T-helper 9 cell (primary cell): ENCODE measurements at regions not wholly inside any gene's neighbourhood (a gene's known extent, or its start where the extent isn't known, plus 50 kb on each side); places are given as distances from the start of the nearest gene placed in this dataset.
"Not testable (repeated sequence)": the region's sequence is repeated elsewhere in the genome, so short reads cannot be mapped to it uniquely, and the experiment has no call there.

ENCODE experiments used
- DNase-seq: peaks from one replicate; pipeline ENCODE4 v3.0.0-alpha.2; 2020

- no peak for DNase-seq
Measured at GRCh38 chr6:144397141-144397540, 112.0 kb downstream of the UTRN start.

- DNase-seq = no peak
Measured at GRCh38 chr6:144400321-144400720, 115.2 kb downstream of the UTRN start.

GRCh38 chr6:144401736-144402733, 116.9 kb downstream of the UTRN start:
- DNase-seq = no peak

- DNase-seq = no peak
Measured at GRCh38 chr6:144402750-144403149, 117.6 kb downstream of the UTRN start.

- DNase-seq = no peak
Measured at GRCh38 chr6:144405163-144405562, 120.0 kb downstream of the UTRN start.

GRCh38 chr6:144406796-144407195, 121.7 kb downstream of the UTRN start:
- no peak for DNase-seq

- DNase-seq = no peak
Measured at GRCh38 chr6:144408161-144408560, 123.0 kb downstream of the UTRN start.

- DNase-seq = no peak
Measured at GRCh38 chr6:144410059-144410458, 124.9 kb downstream of the UTRN start.

GRCh38 chr6:144410574-144410973, 125.4 kb downstream of the UTRN start:
- not testable (repeated sequence) for DNase-seq

GRCh38 chr6:144411531-144412165, 126.5 kb downstream of the UTRN start:
- no peak for DNase-seq

- no peak for DNase-seq
Measured at GRCh38 chr6:144413418-144413817, 128.3 kb downstream of the UTRN start.

GRCh38 chr6:144415014-144415413, 129.9 kb downstream of the UTRN start:
- no peak for DNase-seq

GRCh38 chr6:144415835-144416237, 130.7 kb downstream of the UTRN start:
- DNase-seq = no peak

- DNase-seq = no peak
Measured at GRCh38 chr6:144416244-144416643, 131.1 kb downstream of the UTRN start.

GRCh38 chr6:144416773-144417172, 131.6 kb downstream of the UTRN start:
- no peak for DNase-seq

- DNase-seq = no peak
Measured at GRCh38 chr6:144417681-144418080, 132.5 kb downstream of the UTRN start.

GRCh38 chr6:144418959-144419545, 133.9 kb downstream of the UTRN start:
- DNase-seq = no peak

- no peak for DNase-seq
Measured at GRCh38 chr6:144423167-144423566, 138.0 kb downstream of the UTRN start.

- no peak for DNase-seq
Measured at GRCh38 chr6:144429753-144430152, 144.6 kb downstream of the UTRN start.

GRCh38 chr6:144433446-144433845, 148.3 kb downstream of the UTRN start:
- DNase-seq = not testable (repeated sequence)

- no peak for DNase-seq
Measured at GRCh38 chr6:144434308-144434990, 149.3 kb downstream of the UTRN start.

GRCh38 chr6:144435602-144436426, 150.7 kb downstream of the UTRN start:
- no peak for DNase-seq
